H9 (cell line): ENCODE measurements at regions not wholly inside any gene's neighbourhood (a gene's known extent, or its start where the extent isn't known, plus 50 kb on each side); places are given as distances from the start of the nearest gene placed in this dataset.

Experiments
- DNase-seq: peaks from one replicate; pipeline ENCODE4 v3.0.0-alpha.2; 2017
- H2AFZ ChIP-seq: one replicate; pipeline ENCODE4 v1.6.1; 2013; ENCODE audit warnings: mild to moderate bottlenecking, low read length, control low read depth, moderate library complexity
- H2AK5ac ChIP-seq: 2 replicates; pipeline ENCODE4 v1.6.1; 2013; ENCODE audit warnings: low read length, control low read depth, mixed read lengths; ENCODE audit not compliant: insufficient read length
- H2BK120ac ChIP-seq: one replicate; pipeline ENCODE4 v1.6.1; 2013; ENCODE audit warnings: low read depth, mild to moderate bottlenecking, low read length, control low read depth, inconsistent platforms; ENCODE audit not compliant: poor library complexity, severe bottlenecking
- H2BK12ac ChIP-seq: 2 replicates; pipeline ENCODE4 v1.6.1; 2013; ENCODE audit warnings: low read length, control low read depth, mixed read lengths, low read depth; ENCODE audit not compliant: insufficient read length
- H2BK15ac ChIP-seq: 2 replicates; pipeline ENCODE4 v1.6.1; 2013; ENCODE audit warnings: low read depth, low read length, control low read depth
- H2BK20ac ChIP-seq: one replicate; pipeline ENCODE4 v1.6.1; 2013; ENCODE audit warnings: low read depth, mild to moderate bottlenecking, low read length, control low read depth, inconsistent platforms; ENCODE audit not compliant: poor library complexity, severe bottlenecking
- H2BK5ac ChIP-seq: 2 replicates; pipeline ENCODE4 v1.6.1; 2013; ENCODE audit warnings: low read length, control low read depth, mixed read lengths; ENCODE audit not compliant: insufficient read length
- H3K14ac ChIP-seq: 2 replicates; pipeline ENCODE4 v1.6.1; 2013; ENCODE audit warnings: low read length, control low read depth; ENCODE audit not compliant: insufficient read depth
- H3K18ac ChIP-seq: 2 replicates; pipeline ENCODE4 v1.6.1; 2013; ENCODE audit warnings: low read depth, mild to moderate bottlenecking, mixed read lengths, low read length, control low read depth; ENCODE audit not compliant: insufficient read length
- H3K23ac ChIP-seq: 2 replicates; pipeline ENCODE4 v1.6.1; 2013; ENCODE audit warnings: low read length, control low read depth, mixed read lengths, low read depth; ENCODE audit not compliant: insufficient read length
- H3K23me2 ChIP-seq: 2 replicates; pipeline ENCODE4 v1.6.1; 2013; ENCODE audit warnings: low read depth, mild to moderate bottlenecking, mixed read lengths, low read length, control low read depth; ENCODE audit not compliant: insufficient read length, poor library complexity, severe bottlenecking
- H3K27ac ChIP-seq: 2 replicates; pipeline ENCODE4 v1.5.1; 2013; ENCODE audit warnings: low read length, control low read depth, mixed read lengths, low read depth; ENCODE audit not compliant: insufficient read length
- H3K27me3 ChIP-seq: 2 replicates; pipeline ENCODE4 v1.6.1; 2013; ENCODE audit warnings: low read length, control low read depth, inconsistent platforms; ENCODE audit not compliant: insufficient read depth
- H3K4ac ChIP-seq: 2 replicates; pipeline ENCODE4 v1.6.1; 2013; ENCODE audit warnings: low read depth, mild to moderate bottlenecking, control low read depth, inconsistent platforms, low read length, moderate library complexity
- H3K4me1 ChIP-seq: 2 replicates; pipeline ENCODE4 v1.6.1; 2013; ENCODE audit warnings: low read length, control low read depth, inconsistent platforms; ENCODE audit not compliant: insufficient read depth
- H3K4me2 ChIP-seq: 2 replicates; pipeline ENCODE4 v1.6.1; 2013; ENCODE audit warnings: low read length, control low read depth, mixed read lengths; ENCODE audit not compliant: insufficient read length, insufficient read depth
- H3K56ac ChIP-seq: 2 replicates; pipeline ENCODE4 v1.6.1; 2013; ENCODE audit warnings: low read depth, mild to moderate bottlenecking, mixed read lengths, low read length, control low read depth; ENCODE audit not compliant: insufficient read length
- H3K79me1 ChIP-seq: 2 replicates; pipeline ENCODE4 v1.6.1; 2013; ENCODE audit warnings: low read depth, mild to moderate bottlenecking, moderate library complexity, low read length, control low read depth, inconsistent platforms; ENCODE audit not compliant: insufficient read depth, poor library complexity, severe bottlenecking
- H3K79me2 ChIP-seq: 2 replicates; pipeline ENCODE4 v1.6.1; 2013; ENCODE audit warnings: low read length, control low read depth, inconsistent platforms; ENCODE audit not compliant: insufficient read depth
- H3K9ac ChIP-seq: 2 replicates; pipeline ENCODE4 v1.6.1; 2013; ENCODE audit warnings: low read length, control low read depth, mixed read lengths; ENCODE audit not compliant: insufficient read length; ENCODE audit errors: extremely low read depth
- H3K9me3 ChIP-seq: one replicate; pipeline ENCODE4 v1.6.1; 2013; ENCODE audit warnings: low read depth, low read length, inconsistent platforms; ENCODE audit not compliant: control insufficient read depth
- H3T11ph ChIP-seq: one replicate; pipeline ENCODE4 v1.6.1; 2013; ENCODE audit warnings: mild to moderate bottlenecking, low read length, control low read depth, inconsistent platforms
- H4K20me1 ChIP-seq: one replicate; pipeline ENCODE4 v1.6.1; 2013; ENCODE audit not compliant: control insufficient read depth, insufficient read length, insufficient read depth
- H4K5ac ChIP-seq: 2 replicates; pipeline ENCODE4 v1.6.1; 2013; ENCODE audit warnings: low read depth, mild to moderate bottlenecking, mixed read lengths, low read length, control low read depth; ENCODE audit not compliant: insufficient read length
- H4K8ac ChIP-seq: replicated peaks from 2 replicates; pipeline ENCODE4 v1.6.1; 2013; ENCODE audit warnings: low read length, control low read depth, mixed read lengths, low read depth; ENCODE audit not compliant: insufficient read length
- H4K91ac ChIP-seq: 2 replicates; pipeline ENCODE4 v1.6.1; 2013; ENCODE audit warnings: low read depth, mild to moderate bottlenecking, moderate library complexity, mixed read lengths, low read length, control low read depth; ENCODE audit not compliant: insufficient read length
- H3K27ac Mint-ChIP-seq, 3 experiments: 2 replicates in 2 of 3; 3 replicates in 1 of 3; pipeline ENCODE4 v1.8.0; 2020 to 2021; ENCODE audit warnings: mixed read lengths in 3 of 3, mild to moderate bottlenecking in 1 of 3, moderate library complexity in 1 of 3
- H3K27me3 Mint-ChIP-seq: 2 replicates; pipeline ENCODE4 v1.8.0; 2021; ENCODE audit warnings: low read depth, mild to moderate bottlenecking, moderate library complexity, mixed read lengths
- H3K36me3 Mint-ChIP-seq, 3 experiments: 2 replicates in 2 of 3; 3 replicates in 1 of 3; pipeline ENCODE4 v1.8.0; 2020 to 2021; ENCODE audit warnings: low read depth in 3 of 3, mixed read lengths in 3 of 3; ENCODE audit not compliant: insufficient read depth in 1 of 3
- H3K4me1 Mint-ChIP-seq, 2 experiments: 2 replicates each; pipeline ENCODE4 v1.8.0; 2020; ENCODE audit warnings: mixed read lengths in 2 of 2
- H3K4me3 Mint-ChIP-seq, 2 experiments: 2 replicates in 1 of 2; 3 replicates in 1 of 2; pipeline ENCODE4 v1.8.0; 2020 to 2021; ENCODE audit warnings: mild to moderate bottlenecking in 2 of 2, mixed read lengths in 2 of 2, moderate library complexity in 1 of 2
- H3K9me3 Mint-ChIP-seq, 2 experiments: 2 replicates in 1 of 2; 3 replicates in 1 of 2; pipeline ENCODE4 v1.8.0; 2020; ENCODE audit warnings: mild to moderate bottlenecking in 2 of 2, mixed read lengths in 2 of 2, moderate library complexity in 1 of 2
- WGBS: extraction: QIAGEN DNeasy Blood & Tissue Kit; methylation state at CpG from one replicate; pipeline ENCODE4 v1.1.7; 2013; ENCODE audit warnings: missing lambda C conversion rate, low lambda C conversion rate, mixed read lengths; ENCODE audit not compliant: insufficient read length; ENCODE audit errors: extremely low coverage; 5-methylcytosine and 5-hydroxymethylcytosine counted together
- TF ChIP-seq, protein P1 (sequence below): fragments of 200-600 bp; sonication (generic); conservative IDR thresholded peaks from 3 replicates; pipeline ENCODE4 v1.8.0; 2021; ENCODE audit warnings: antibody characterized with exemption, mild to moderate bottlenecking

DNA sequence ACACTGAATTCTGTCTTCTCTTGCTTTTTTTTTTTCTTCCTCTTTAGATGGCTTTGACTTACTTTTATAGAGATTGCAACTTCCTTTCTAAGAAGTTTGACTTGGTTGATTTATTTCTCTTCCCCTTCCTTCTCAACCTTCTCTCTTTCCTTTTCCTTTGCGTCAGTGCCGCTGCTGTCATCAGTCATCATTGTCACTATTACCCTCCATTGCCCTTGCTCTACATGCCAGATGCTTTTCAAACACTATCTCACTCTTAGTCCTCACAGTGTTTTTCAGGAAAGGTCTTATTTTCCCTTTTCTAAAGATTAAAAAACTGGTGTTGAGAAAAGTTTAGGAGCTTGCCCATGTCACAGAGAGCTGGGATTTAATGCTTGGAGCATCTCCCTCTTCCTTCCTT, 74.7 kb upstream of the C11orf87 start:
- Histone ChIP-seq H3T11ph (no peak overlapping the region), H3K4ac (no peak overlapping the region), H4K5ac (no peak overlapping the region), H3K4me1 (no peaks in the 10 kb centered on the region), H2BK15ac (no peak overlapping the region), H3K9me3 (no peaks in the 10 kb centered on the region), H2AK5ac (no peak overlapping the region), H2BK20ac (no peak overlapping the region), H3K23ac (no peak overlapping the region), H3K18ac (no peak overlapping the region), H2BK12ac (no peak overlapping the region), H3K23me2 (no peaks in the 10 kb centered on the region), H2AFZ (no peak overlapping the region), H3K27ac (no peak overlapping the region), H3K9ac (no peak overlapping the region), H3K27me3 (no peaks in the 10 kb centered on the region), H3K79me1 (no peaks in the 10 kb centered on the region), H3K79me2 (no peaks in the 10 kb centered on the region), H2BK5ac (no peak overlapping the region), H3K4me2 (no peak overlapping the region), H4K91ac (no peak overlapping the region), H3K14ac (no peak overlapping the region), H3K56ac (no peak overlapping the region), H4K8ac (no peak overlapping the region), H4K20me1 (no peaks in the 10 kb centered on the region), H2BK120ac (no peak overlapping the region)
- no peak overlapping the region for H3K27ac Mint-ChIP-seq
- TF ChIP-seq, protein P1, sequence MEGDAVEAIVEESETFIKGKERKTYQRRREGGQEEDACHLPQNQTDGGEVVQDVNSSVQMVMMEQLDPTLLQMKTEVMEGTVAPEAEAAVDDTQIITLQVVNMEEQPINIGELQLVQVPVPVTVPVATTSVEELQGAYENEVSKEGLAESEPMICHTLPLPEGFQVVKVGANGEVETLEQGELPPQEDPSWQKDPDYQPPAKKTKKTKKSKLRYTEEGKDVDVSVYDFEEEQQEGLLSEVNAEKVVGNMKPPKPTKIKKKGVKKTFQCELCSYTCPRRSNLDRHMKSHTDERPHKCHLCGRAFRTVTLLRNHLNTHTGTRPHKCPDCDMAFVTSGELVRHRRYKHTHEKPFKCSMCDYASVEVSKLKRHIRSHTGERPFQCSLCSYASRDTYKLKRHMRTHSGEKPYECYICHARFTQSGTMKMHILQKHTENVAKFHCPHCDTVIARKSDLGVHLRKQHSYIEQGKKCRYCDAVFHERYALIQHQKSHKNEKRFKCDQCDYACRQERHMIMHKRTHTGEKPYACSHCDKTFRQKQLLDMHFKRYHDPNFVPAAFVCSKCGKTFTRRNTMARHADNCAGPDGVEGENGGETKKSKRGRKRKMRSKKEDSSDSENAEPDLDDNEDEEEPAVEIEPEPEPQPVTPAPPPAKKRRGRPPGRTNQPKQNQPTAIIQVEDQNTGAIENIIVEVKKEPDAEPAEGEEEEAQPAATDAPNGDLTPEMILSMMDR = no peak
- DNase-seq = no peak
- no peak overlapping the region for H3K4me3 Mint-ChIP-seq
- WGBS = no CpG with 5 or more reads among the region's 2 CpGs
- H3K4me1 Mint-ChIP-seq = peaks cover 0 to 2% of the 10 kb centered on the region in 2 experiments; a peak in 2 of 4 replicates
- H3K27me3 Mint-ChIP-seq = no peaks in the 10 kb centered on the region
- H3K9me3 Mint-ChIP-seq = no peaks in the 10 kb centered on the region
- no peaks in the 10 kb centered on the region for H3K36me3 Mint-ChIP-seq
